ENCODE measurements at regions not wholly inside any gene's neighbourhood (a gene's known extent, or its start where the extent isn't known, plus 50 kb on each side); places are given as distances from the start of the nearest gene placed in this dataset.

DNA sequence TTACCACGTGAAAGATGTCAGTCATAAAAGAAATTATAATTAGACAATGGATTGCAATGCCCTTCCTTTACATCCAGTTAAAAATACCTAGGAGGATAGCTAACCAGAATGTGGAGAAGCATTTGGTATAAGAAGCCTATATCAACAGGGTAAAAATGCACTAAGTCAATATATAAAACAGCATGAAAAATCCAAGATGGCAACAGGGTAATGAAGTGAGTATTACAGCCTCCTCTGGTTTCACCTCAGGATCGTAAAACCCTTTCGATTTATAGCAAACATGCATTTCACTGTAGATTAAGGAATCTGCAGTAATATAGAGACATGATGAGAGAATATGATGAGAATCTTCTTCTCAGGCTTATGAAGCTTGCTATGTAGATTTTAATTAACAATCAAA is 999.3 kb downstream of the NR2F1-AS1 start:
- no peak overlapping the region for H3K4me3 ChIP-seq (ENCODE audit: low read depth, low read length)
- TF ChIP-seq, protein P1, sequence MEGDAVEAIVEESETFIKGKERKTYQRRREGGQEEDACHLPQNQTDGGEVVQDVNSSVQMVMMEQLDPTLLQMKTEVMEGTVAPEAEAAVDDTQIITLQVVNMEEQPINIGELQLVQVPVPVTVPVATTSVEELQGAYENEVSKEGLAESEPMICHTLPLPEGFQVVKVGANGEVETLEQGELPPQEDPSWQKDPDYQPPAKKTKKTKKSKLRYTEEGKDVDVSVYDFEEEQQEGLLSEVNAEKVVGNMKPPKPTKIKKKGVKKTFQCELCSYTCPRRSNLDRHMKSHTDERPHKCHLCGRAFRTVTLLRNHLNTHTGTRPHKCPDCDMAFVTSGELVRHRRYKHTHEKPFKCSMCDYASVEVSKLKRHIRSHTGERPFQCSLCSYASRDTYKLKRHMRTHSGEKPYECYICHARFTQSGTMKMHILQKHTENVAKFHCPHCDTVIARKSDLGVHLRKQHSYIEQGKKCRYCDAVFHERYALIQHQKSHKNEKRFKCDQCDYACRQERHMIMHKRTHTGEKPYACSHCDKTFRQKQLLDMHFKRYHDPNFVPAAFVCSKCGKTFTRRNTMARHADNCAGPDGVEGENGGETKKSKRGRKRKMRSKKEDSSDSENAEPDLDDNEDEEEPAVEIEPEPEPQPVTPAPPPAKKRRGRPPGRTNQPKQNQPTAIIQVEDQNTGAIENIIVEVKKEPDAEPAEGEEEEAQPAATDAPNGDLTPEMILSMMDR (IDR thresholded peaks at IDR 0.05; ENCODE audit: insufficient read depth, low read length, missing control alignments) = no peak
- ChIA-PET POLR2A (no interaction called here), CTCF (interaction anchor here (1.0 kb wide), 1 partner anchor 14 kb away, joined by 3 read pairs; no protein-coding TSS in a partner anchor)
- DNase-seq (ENCODE audit: low read depth, low spot score) = no peak

DNA sequence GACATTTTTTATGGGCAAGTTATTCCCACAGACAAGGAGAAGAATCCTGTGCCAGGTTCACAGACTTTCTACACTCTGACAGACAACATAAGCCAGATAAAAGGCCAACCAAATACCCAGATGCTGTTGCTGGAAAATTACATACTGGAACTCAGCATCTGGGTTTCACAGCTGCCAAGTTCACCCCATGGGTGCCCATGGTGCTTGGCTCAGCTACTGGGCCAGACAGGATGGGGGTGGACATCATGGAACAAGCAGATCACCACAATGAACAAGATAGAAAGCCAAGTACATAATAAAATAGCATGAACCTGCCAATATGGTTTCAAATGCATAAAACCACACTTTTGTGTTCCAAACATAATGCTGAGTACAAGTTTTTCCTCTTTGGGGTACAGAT is 999.8 kb downstream of the NR2F1-AS1 start:
- ChIA-PET POLR2A (no interaction called here), CTCF (no interaction called here)
- TF ChIP-seq, protein P1 (IDR thresholded peaks at IDR 0.05; ENCODE audit: insufficient read depth, low read length, missing control alignments) = no peak
- no peak overlapping the region for H3K4me3 ChIP-seq (ENCODE audit: low read depth, low read length)
- no peak for DNase-seq (ENCODE audit: low read depth, low spot score)

DNA sequence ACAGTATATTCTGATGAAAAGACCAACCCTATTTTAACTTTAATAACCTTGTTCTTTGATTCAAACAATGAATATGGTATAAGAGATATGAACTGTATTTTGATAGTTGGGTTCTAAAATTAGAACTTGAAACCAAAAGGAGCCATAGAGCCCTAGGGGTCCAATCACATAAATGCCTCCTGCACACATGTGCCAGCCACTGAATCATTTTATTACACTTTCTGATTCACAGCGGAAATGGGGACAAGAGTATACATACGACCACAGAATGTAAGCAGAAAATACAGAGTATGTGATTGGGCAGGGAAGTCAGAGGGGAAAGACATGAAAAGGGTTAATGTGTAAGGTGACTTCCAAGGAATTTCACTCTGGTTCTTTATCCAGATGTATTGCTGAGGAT is 1000.2 kb downstream of the NR2F1-AS1 start:
- CTCF ChIA-PET = no interaction called here

DNA sequence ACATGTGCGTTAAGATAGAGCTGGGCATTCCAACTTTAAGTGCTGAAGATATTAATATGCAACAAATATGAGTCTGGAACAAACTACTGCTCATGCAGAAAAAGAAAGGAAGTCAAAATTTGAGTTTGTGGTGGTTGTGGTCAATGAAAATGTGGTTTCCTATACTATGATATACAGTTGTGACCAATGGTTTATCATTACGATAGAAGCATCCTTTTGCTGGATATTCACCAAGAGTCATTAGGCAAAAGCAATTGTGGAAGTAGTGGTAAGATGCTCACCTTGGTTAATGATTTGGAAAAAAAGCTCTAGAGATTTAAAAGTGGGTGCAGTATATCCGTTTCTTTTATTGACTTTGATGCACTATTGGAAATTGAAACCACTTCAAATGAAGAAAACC is 1007.0 kb downstream of the NR2F1-AS1 start:
- H3K4me3 ChIP-seq (ENCODE audit: low read depth, low read length) = no peak overlapping the region
- TF ChIP-seq, protein P1 (IDR thresholded peaks at IDR 0.05; ENCODE audit: insufficient read depth, low read length, missing control alignments) = no peak
- DNase-seq (ENCODE audit: low read depth, low spot score) = no peak
- CTCF ChIA-PET = interaction anchor here (1.9 kb wide), 1 partner anchor 56 kb away, joined by 5 read pairs; no protein-coding TSS in a partner anchor
- POLR2A ChIA-PET = no interaction called here

More for the DNA sequence above, 1000.2 kb downstream of the NR2F1-AS1 start:
- no peak overlapping the region for H3K4me3 ChIP-seq (ENCODE audit: low read depth, low read length)
- DNase-seq (ENCODE audit: low read depth, low spot score) = no peak
- TF ChIP-seq, protein P1 (IDR thresholded peaks at IDR 0.05; ENCODE audit: insufficient read depth, low read length, missing control alignments) = no peak
- POLR2A ChIA-PET = no interaction called here

DNA sequence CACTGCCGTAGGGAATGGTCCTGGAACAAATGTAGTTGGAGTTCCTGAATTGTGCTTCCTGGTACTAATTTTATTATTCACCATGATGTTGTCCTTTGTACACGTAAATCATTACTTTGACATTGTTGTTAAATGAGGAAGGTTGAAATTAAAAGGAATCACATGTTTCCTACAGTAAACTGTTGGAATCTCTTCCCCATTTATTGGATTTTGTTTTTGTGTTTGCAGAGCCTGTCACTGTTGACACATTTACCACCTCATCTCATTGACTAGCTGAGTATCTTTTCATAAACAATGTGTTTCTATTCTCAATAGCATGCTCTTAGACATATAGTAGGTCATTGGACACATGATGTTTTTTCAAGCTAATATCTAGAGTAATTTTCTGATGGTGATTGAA is 1012.5 kb downstream of the NR2F1-AS1 start:
- ChIA-PET CTCF (interaction anchor here (0.7 kb wide), 1 partner anchor 10 kb away, joined by 3 read pairs; no protein-coding TSS in a partner anchor), POLR2A (interaction anchor here (0.7 kb wide), 1 partner anchor 934 kb away, joined by 3 read pairs; no protein-coding TSS in a partner anchor)
- no peak for DNase-seq (ENCODE audit: low read depth, low spot score)
- TF ChIP-seq, protein P1 (IDR thresholded peaks at IDR 0.05; ENCODE audit: insufficient read depth, low read length, missing control alignments) = no peak
- no peak overlapping the region for H3K4me3 ChIP-seq (ENCODE audit: low read depth, low read length)

DNA sequence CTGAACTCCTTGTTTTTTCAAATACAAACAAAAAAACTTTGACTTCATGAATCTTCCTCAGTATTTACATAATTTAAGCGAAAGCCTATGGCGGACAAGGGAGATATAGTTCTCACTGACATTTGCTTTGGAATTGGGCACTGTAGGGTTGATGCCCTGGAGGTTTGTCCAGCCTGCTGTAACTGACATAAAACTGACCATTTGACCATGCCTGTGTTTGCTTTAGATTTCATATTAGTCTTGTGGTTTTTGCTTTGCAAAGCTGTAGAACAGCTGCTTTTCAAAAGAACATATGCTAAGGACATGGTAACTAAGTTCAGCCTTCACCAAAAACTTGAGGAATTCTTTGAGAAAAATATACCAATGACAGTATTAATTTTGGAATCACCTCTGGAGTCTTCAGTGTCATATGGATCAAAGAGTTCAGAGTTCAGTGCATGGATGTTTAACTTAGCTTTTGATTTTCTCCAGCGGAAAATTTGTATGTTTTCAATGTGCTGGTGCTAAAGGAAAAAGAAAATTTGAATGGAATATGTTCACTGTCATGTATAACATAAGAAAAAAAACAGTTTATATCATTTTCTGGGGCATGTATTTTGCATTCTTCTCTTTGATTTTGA is 1013.1 kb downstream of the NR2F1-AS1 start:
- ChIA-PET CTCF (interaction anchor here (0.7 kb wide), 1 partner anchor 10 kb away, joined by 3 read pairs; no protein-coding TSS in a partner anchor), POLR2A (no interaction called here)
- DNase-seq (ENCODE audit: low read depth, low spot score) = no peak
- TF ChIP-seq, protein P1 (IDR thresholded peaks at IDR 0.05; ENCODE audit: insufficient read depth, low read length, missing control alignments) = no peak
- H3K4me3 ChIP-seq (ENCODE audit: low read depth, low read length) = no peak overlapping the region

Data from AG04449 (cell line).